ENCODE measurements at regions not wholly inside any gene's neighbourhood (a gene's known extent, or its start where the extent isn't known, plus 50 kb on each side); places are given as distances from the start of the nearest gene placed in this dataset.

DNA sequence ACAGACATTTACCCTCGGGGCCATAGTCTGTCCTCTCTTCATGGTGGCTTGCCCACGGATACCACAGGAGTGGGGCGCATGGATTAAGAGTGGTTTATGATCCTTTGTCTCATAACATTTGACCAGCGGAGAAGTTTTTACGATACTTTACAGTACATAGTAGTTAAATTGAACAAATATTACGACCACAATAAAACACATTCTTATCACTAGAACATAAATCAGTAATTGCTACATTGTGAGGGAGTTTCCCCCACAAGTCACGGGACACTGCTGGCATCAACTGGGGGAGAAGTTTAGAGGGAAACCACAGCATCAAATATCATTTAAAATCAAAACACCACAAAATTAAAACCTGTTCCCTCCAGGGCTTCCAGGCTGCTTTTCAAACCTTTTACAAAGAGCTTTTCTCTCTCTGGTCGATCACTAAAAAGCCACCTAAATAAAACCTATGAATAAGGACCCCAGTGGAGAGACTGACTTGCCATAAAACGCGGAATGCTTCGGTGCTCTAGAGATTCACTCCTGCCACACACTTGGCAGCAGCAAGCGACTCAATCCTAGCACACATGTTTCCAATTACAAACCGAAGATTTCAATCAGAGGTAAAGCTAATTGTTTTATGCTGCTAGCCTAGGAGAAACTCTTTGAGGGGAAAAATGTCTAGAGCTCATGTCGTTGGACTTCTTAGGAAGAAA is 173.7 kb upstream of the HNRNPA3 start:
- DNase-seq: no peak

DNA sequence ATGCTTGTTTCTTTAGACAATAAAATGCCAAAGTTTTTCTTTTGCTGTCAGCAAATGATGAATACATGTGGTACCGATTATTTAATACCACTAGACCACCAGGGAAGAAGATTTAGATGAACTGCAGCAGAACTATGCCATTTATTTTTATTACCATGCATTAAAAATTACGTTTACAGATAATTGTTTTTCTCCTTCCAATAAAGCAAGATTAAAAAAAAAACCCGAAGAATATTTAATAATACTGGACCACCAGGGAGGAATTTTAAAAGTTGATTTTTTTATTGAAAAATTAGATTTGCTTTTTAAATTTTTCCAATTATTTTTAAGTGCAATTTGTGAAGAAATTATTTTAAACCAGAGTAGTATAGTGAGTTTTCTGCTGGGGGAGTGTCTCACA is 170.3 kb upstream of the HNRNPA3 start:
- no peak for DNase-seq

DNA sequence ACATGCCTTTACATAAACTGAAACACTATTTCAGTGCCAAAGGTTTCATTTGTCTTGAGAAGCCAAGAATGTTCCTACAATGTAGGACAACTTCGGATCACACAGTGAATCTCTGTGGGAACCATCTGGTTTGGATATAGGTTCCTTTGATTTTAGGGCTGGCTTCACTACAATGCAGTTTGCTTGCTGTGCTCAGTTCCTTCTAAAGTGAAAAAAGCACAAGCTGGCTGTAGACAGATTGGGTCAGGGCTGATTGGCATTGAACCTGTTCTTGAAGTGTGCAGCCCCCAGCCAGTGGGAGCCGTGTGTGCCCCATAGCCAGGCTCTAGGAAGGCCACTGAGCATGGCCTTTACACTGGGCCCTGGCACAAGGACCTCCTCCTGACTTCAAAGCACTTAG is 167.9 kb upstream of the HNRNPA3 start:
- no peak for DNase-seq

DNA sequence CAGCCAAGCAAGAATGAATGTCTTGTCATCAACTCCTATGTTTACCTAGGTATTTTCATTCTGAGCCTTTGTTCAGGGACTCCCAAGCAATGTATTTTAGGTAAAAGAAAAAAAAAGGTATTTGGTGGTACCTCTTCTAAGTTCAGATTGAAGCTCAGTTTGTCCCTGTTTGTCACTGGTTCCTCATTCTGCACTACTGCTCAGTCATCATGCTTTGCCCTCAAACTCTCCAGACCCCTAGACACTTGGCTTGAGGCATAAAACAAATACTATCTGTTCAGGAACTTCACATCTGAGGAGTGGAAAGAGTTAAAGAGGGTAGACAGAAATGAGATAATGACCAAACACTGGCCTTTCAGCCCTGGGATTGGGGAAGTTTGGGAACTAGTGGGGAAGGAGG is 163.6 kb upstream of the HNRNPA3 start:
- no peak for DNase-seq

DNA sequence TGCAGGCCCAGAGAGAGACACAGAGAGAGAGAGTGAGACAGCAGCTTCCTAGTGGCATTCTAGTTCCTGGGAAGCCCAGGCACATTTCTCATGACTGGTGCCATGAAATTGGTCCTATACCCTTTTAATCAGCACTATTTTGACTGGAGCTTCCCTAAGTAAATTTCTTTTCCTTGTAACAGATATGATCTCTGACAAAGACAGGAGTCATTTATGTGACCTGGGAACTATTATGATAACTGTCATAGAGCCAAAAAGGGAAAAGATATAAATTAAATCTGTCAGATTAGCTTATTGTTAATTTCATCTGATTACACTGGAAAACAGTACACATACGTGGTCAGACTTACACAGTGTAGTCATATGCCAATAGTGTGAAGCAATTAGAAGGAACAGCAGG is 161.3 kb upstream of the HNRNPA3 start:
- DNase-seq: no peak

DNA sequence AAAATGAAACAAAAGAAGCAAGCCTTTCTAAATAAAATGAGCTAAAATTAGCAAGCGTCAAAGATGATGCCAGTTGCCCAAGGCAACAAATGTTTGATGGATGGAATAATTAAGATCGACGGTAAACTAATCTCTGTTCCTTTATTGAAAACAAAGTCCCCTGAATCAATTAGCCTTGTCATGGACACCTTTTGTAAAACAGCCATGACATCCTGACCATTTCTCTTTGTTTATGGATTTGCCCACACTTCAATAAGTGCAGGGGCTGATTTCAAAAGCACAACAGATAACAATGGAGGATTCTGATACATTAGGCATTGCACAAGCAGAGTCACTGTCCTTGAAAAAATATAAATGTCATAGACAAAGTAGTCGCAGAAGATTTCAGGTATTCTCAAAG is 160.1 kb upstream of the HNRNPA3 start:
- DNase-seq: no peak

DNA sequence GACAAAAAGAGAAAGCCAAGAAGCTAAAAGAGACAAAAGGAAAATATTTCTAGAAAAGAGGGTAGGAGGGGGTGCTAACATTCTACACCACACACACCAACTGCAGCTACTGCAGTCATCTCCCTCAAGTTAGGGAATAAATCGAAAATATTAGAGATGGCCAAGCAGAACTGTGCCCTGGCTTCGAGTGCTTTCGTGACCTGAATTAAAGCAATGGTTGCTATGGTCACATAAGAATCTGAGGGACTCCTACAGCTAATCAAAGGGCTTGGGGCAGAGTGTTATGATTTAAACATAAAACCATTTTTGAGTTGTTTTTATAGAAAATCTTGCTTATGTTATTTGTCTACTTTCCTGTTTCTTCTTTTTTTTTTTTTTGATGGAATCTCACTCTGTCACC is 159.6 kb upstream of the HNRNPA3 start:
- no peak for DNase-seq

DNA sequence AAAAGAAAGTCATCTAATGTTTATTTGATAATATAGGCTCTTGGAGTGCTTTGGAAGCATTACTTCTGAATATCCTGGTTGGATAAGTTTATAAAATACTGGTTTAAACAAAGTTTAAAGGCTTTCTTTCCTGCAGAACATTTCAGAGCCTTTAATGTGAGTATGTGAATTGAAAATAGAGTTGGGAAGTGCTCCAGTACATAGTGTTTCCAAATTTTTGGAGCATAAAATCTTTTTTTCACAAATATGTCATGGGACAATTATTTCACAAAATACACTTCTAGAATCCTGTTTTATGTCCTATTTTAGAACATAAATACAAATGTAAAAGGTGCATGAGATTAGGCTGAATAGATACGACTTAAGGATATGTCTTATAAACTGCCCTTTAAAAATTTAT is 158.9 kb upstream of the HNRNPA3 start:
- DNase-seq: no peak

DNA sequence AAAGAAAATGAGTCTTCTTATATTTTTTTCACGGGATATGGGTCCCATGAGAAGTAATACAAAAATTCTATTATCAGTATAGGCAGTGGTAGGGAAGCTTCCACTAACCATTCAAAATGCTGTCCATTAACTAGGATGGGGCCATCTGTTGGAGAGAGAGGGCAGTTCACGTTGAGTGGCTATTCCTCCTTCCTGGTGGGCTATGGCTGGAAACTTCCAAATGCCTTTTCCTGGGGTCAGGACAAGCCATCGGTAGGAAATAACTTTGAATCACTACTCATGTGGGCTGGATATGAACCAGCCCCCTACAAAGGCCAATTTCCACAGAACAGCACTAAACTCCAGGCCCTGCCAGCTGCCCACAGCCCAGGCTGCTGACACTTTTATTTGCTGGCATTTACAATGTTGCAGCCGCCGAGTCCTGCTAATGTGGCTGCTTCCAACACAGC is 156.1 kb upstream of the HNRNPA3 start:
- DNase-seq: no peak

DNA sequence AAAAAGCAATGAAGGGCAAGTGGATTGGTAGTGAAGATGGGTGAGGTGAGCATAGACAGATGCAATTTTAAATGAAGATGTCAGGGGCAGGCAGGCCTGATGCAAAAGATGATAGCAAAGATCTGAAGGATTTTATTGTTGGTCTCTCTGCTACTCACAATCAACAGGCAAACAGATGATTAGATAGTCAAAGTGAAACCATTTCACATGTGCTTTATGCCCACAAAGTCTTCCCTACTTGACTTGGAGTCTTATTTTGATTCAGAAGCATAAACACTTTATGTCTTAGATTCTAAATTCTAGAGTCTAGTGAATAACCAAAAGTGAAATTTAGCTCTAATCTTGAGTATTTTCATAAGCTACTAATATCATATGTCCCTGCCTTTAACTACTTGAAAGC is 153.8 kb upstream of the HNRNPA3 start:
- no peak for DNase-seq

DNA sequence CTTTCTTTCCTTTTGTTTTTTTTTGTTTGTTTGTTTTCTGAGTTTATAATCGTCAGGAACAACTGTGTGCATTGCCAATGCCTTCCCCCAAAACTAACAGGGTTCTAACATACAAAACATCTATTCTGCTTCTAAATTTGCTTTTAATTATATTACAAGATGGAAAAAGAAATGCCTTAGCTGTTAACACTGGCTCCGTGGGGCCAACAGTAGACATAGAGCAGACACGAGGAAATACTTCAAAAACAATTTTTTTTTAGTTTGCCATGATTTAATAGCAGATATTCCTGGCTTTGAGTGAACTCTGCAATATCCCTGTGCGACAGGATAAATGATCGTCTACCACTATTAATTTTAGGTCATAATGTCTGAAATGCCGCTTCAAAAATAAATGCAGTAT is 153.3 kb upstream of the HNRNPA3 start:
- no peak for DNase-seq

DNA sequence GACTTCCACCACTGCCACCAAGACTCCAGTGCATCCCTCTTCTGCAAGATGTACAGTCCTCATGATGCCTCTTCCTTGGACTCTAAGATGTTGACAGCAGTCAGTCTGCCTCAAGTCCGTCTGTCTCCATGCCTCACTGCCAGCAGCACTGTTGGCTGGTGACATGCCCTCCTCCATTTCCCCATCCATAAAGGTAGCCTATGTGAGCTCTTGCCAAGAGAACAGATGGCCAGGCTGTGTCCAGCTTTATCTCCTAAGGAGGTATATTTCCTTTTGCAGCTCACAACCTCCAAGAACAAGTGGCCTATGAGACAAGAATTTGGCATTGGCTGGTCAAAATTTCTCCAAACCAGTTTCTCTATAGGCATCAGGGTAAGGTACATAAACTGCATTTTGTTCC is 149.3 kb upstream of the HNRNPA3 start:
- DNase-seq: no peak

DNA sequence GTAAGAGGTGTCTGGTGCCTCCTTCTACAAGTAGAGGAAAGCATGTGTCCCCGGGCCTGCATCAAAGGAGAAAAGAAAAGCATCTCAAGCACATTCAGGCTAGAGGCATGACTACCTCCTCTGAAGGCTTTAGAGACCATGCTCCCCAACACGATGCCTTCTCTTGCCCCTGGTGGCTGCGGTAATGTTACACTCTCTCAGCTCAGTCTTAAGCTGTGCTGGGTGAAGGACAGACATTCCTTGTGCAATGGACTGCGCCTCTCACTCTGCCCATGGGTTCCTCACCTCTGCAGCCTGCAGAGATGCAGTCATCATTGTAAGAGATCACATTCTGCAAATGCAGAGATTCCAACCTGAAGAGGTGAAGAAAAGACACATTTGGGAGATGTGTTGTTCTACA is 148.2 kb upstream of the HNRNPA3 start:
- no peak for DNase-seq

DNA sequence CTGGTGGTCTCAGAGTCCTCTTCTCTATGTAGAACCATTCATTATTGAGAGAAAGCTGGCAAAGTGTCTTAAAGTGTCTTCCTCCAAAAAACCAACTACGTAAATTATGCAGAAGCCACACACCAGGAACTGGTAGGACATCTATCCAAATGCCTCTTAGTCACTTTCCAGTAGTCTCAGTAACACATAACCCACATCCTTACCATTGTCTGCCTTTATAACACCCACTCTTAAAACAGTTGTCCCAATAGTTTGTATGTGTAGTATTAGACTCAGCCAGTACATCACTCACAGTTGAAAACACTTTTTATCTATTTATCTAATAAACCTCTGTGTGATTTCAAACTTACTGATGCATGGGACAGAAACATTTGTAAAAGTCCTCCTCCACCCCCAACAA is 143.6 kb upstream of the HNRNPA3 start:
- DNase-seq: no peak

DNA sequence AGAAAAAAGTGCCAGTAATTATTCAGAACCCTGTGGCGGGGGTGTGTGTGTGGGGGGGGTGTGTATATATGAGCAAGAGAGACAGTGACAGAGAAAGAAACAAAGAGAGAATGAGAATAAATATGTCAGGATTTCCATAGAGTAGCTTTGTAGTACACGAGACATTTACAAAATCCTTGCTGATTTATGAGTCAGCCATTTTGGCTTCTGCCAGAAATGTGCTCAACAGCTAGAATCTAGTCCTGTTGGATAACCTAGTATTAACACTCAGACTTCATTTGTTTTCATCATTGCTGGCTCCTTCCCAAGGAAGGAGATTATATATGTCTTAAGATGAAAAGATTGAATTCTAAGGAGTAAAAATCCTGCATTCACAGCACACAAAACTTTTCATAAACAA is 140.5 kb upstream of the HNRNPA3 start:
- no peak for DNase-seq

DNA sequence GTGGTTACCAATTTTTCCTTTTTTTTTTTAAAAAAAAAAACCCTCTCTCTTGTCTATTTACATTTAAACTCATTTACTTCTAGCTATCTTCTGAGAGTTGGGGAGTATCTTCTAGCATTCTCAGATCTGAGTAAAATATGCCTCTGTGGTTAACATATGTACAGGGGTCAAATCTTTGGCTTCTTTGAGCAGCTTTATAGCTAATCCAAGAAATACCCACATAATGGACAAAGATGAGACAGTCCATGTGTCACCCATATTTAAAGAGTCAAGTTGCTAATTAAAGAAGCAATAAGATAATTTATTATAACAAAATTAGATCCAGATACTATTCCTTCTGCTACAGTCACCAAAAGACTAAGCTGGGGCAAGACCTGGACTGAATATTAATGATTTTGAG is 139.0 kb upstream of the HNRNPA3 start:
- no peak for DNase-seq

DNA sequence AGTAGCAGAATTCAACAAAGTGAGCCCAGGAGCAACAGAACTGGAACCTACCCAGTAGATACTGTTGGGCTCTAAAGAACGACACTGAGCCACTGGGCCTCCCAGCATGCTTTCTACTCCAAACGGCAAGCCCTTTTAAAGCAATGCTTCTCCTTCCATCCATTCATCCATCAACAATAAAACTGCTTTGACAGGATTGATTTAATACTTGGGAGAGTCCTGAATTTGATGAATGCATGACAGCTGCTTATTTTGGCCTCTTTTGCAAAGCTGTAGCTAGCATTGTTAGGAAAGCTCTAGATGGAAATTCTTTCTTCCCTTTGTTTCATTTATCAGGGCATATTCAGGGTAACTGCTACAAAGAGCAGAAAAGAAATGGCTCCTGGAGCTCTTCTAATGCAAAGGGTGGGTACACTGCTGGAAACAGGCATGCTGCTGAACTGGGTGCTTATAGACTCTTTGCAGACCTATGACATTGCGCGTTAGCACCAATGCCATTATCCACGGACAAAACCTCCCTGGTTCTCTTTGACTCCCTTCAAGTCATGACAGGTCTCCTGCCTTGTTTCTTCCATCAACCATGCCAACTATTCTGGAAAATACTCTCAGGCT is 138.4 kb upstream of the HNRNPA3 start:
- no peak for DNase-seq

DNA sequence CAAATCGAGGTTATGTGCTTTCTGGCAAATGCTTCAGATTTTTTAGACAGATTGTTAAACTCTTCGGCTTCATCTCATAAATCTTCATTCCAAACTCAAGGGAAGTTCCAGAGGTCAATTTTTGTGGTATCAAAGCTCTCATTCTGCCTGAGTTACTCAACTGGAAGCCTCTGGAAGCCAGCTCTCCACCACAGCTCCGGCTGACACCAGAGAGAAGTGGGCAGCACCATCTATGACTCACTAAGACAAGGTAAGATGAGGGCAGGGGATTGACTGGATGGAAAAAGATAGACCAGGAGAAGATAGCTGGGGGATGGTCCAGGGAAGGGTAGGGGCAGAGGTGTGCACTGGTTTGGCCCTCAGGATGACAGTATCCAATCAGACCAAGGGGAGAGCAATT is 137.3 kb upstream of the HNRNPA3 start:
- DNase-seq: no peak

DNA sequence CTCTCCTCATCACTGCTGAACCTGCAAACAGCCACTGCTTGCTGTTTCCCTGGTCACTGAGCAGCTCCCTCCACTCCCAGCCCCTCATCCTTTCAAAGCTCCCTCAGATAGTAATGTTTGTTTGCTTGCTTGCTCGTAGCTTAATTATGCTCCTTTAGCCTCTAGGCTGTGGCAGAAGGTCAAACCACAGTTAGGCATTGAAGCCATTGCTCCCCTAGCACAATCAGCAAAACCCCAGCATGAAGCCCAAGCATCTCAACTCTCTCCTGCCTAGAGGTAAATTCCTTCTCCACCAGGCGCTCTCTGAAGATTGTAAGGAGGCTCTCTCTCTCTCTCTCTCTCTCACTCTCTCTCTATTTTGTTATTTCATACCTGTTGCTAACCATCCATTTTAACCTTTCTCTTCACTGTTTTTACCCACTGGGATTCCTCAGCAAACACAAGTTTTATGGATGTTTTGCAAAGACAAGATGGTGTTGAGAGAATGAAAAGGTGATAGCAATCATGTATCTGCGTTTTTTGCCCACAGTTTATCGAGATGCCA is 135.9 kb upstream of the HNRNPA3 start:
- no peak for DNase-seq

DNA sequence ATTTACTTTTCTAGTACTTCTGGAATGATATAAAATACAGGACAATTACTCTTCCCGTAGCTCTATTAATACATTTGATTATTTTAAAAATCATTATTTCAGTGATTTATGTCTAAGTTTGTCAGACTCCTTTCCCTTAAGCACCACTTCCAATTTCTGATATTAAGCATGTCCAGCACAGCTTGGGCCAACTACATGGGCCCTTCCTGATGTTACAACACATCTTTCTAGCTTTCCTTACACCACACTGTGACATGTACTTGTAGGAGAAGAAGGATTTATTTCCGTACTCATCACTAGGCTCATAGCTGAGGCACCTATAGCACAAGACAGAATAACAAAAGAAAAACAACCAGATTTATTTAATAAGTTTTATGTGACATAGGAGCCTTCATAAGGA is 134.8 kb upstream of the HNRNPA3 start:
- DNase-seq: no peak

DNA sequence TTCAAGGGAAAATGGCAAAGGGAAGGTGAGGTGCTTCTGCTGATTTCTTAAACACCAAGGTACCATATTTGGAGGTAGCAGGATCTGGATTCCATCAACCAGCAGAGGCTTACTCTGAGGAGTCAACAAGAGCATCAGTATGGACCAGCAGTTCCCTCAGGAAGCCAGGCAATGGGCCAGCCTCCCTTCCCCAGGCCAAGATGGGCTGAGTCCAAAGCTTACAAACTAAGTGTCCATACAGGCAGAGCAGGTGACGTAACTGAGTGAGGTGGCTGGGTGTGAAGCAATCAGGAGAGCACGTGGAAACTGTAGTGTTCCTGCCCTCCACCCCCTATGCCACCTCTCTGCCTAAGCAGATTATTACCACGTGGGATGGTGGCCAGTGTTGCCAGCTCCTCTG is 134.2 kb upstream of the HNRNPA3 start:
- no peak for DNase-seq

DNA sequence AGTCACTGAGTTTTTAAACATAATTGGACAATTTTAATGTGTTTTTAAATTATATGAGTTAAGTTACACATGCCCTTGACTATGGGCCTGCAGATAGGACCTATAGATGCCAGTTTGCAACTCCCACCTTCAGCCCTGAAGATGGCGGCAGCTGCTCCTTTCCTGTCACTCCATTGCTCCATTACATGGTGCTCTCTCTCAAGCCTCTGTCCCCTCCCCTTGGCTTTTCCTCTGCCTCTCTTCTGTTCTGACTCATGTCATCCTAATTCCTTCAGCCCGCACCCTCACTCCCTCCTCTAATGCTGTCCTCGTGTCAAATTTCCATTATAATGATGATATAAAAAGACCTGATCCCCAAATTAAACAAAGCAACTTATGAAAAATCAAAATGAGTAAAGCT is 133.7 kb upstream of the HNRNPA3 start:
- no peak for DNase-seq

DNA sequence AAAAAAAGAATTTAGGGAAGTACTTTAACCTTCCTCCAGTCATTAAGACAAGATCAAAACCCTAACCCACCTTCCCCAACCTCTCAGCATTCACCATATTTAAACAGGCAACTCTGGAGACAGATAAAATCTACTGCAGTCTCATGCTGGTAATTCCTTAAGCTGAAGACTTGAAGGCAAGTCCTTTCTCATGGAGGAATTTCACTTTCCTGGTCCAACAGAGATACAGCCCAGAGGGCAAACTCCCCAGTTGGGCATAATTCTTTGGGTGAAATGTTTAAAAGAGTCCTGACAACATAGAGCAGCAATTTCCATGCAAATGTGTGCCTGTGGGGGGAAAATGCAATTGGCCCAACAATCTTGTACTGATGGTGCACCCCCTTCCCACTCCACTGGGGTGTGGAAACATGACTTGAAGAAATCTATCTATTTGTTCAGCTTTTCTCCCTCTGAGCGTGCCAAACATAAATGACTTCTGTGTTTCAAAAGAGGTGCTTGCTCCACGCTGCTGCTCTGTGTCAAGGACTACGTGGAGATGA is 131.8 kb upstream of the HNRNPA3 start:
- DNase-seq: no peak

DNA sequence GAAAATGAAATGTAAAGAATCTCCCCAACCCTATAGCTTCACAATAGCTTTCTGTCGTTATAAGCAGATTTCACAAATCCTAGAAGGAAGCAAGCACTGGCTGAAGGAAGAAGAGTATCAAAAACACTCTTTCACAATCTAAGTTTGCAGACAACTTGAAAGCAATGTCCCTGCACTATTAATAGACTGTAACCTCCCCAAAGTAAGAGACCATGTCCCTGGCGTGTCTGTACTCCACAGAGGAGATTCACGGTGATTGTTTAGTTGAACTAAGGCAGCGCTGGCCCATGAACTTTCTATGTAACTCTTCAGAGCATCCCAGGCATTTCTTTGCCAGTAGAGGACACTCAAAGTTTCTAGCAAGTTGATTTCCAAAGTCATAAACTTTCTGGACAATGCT is 128.0 kb upstream of the HNRNPA3 start:
- no peak for DNase-seq

DNA sequence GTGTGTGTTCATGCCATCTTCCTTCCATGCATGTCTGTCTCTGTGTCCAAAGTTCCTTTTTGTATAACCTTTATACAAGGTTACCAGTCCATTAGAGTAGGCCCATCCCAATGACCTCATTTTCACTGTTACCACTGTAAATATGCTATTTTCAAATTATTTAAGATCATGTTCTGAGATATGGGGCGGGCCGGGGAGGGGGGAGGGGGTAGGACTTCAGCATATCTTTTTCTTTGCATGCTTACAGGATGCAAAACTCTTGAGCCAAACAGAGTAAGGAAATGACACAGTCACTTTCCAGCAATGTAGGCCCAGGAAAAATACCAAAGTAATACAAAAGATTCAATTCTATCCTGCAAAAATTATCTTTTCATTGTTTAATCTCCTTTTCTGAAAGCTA is 124.1 kb upstream of the HNRNPA3 start:
- DNase-seq: no peak

Measured in CD4-positive, alpha-beta T cell treated with Interleukin-12 subunit alpha and Interleukin-12 subunit beta, for 1 hour (primary cell).